ENCODE measurements at regions not wholly inside any gene's neighbourhood (a gene's known extent, or its start where the extent isn't known, plus 50 kb on each side); places are given as distances from the start of the nearest gene placed in this dataset.
A peak's percentile ranks its signal among the peaks of the same experiment; 100 is the strongest.
"Not testable (repeated sequence)": the region's sequence is repeated elsewhere in the genome, so short reads cannot be mapped to it uniquely, and the experiment has no call there.

- no peaks in the 10 kb centered on the region for H3K4me1 ChIP-seq
- intact Hi-C loops (cut with DNase I), result no loop called here
- no peak overlapping the region for H3K4me3 ChIP-seq
- H3K27me3 ChIP-seq, result no peaks in the 10 kb centered on the region
- FAIRE-seq (no peak), DNase-seq (no peak), ATAC-seq (no peak)
- H3K9me3 ChIP-seq, result no peaks in the 10 kb centered on the region
- no peak for TF ChIP-seq CTCF (IDR thresholded peaks at IDR 0.05)
- no peak overlapping the region for H3K27ac ChIP-seq
- H3K36me3 ChIP-seq, result no peaks in the 10 kb centered on the region
- WGBS, 2 donors, result 7 to 13% methylated on average over 1 of the region's 1 CpG
Observed at GRCh38 chr9:81424431-81424830, 264.9 kb downstream of the TLE1 start.

GRCh38 chr9:81423589-81424326, 265.6 kb downstream of the TLE1 start:
- FAIRE-seq (no peak), DNase-seq (no peak), ATAC-seq (no peak)
- no peaks in the 10 kb centered on the region for H3K9me3 ChIP-seq
- H3K27ac ChIP-seq, result no peak overlapping the region
- no peak for TF ChIP-seq CTCF (IDR thresholded peaks at IDR 0.05)
- no peaks in the 10 kb centered on the region for H3K4me1 ChIP-seq
- intact Hi-C loops (cut with DNase I), result no loop called here
- no peaks in the 10 kb centered on the region for H3K36me3 ChIP-seq
- H3K27me3 ChIP-seq, result no peaks in the 10 kb centered on the region
- H3K4me3 ChIP-seq, result no peak overlapping the region

- intact Hi-C loops (cut with DNase I); H3K36me3 ChIP-seq; H3K9me3 ChIP-seq; FAIRE-seq; H3K27ac ChIP-seq; H3K4me3 ChIP-seq; H3K27me3 ChIP-seq; ATAC-seq; DNase-seq: not testable (repeated sequence)
- WGBS, 2 donors, result 52 to 70% methylated on average over 3 of the region's 3 CpGs
- H3K4me1 ChIP-seq, result peaks cover 0 to 13% (median 12%) of the 10 kb centered on the region in 3 donors
Observed at GRCh38 chr9:81421090-81421489, 268.3 kb downstream of the TLE1 start.

GRCh38 chr9:81420024-81420423, 269.3 kb downstream of the TLE1 start:
- no peak for FAIRE-seq

GRCh38 chr9:81417941-81418340, 271.4 kb downstream of the TLE1 start:
- DNase-seq (no peak), FAIRE-seq (no peak), ATAC-seq (peak; percentile 54 to 79 (median 66))
- Histone ChIP-seq H3K4me1 (peaks cover 0 to 13% (median 12%) of the 10 kb centered on the region in 3 donors), H3K36me3 (no peaks in the 10 kb centered on the region), H3K4me3 (no peak overlapping the region), H3K27ac (peak overlapping the region in 2 of 4 donors; percentile 16 to 59), H3K27me3 (no peaks in the 10 kb centered on the region), H3K9me3 (no peaks in the 10 kb centered on the region)
- no peak for TF ChIP-seq CTCF (IDR thresholded peaks at IDR 0.05)
- intact Hi-C loops (cut with DNase I), result no loop called here

More at GRCh38 chr9:81420024-81420423, 269.3 kb downstream of the TLE1 start:
- DNase-seq (no peak), ATAC-seq (no peak)
- Histone ChIP-seq H3K4me3 (no peak overlapping the region), H3K4me1 (peaks cover 0 to 13% (median 12%) of the 10 kb centered on the region in 3 donors), H3K9me3 (no peaks in the 10 kb centered on the region), H3K27me3 (no peaks in the 10 kb centered on the region), H3K36me3 (no peaks in the 10 kb centered on the region), H3K27ac (no peak overlapping the region)
- intact Hi-C loops (cut with DNase I), result no loop called here
- 83 to 96% methylated on average over 1 of the region's 1 CpG for WGBS, 2 donors
- no peak for TF ChIP-seq CTCF (IDR thresholded peaks at IDR 0.05)

Measured in pancreas (tissue), 10 donors.